ENCODE measurements at regions not wholly inside any gene's neighbourhood (a gene's known extent, or its start where the extent isn't known, plus 50 kb on each side); places are given as distances from the start of the nearest gene placed in this dataset.
"Not testable (repeated sequence)": the region's sequence is repeated elsewhere in the genome, so short reads cannot be mapped to it uniquely, and the experiment has no call there.

DNA sequence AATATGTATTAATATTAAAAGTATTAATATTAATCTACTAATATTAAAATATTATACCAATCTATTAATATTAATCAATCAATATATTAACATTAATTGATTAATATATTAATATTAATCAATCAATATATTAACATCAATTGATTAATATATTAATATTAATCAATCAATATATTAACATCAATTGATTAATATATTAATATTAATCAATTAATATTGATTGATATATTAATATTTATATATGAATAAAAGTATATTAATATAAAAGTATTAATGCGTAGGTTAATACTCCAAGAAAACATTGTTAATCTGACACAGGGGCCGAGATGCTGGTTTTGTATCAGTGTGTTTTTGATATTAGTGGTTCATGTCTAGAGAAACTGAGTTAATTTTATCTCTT is 1430.1 kb upstream of the SEL1L start:
- Histone ChIP-seq H3K27ac (ENCODE audit: low read depth, low read length) (no peak overlapping the region), H3K27me3 (ENCODE audit: control insufficient read depth, insufficient read depth, low read length) (no peaks in the 10 kb centered on the region), H3K9me3 (ENCODE audit: control insufficient read depth, insufficient read depth, low read length) (no peaks in the 10 kb centered on the region), H3K4me3 (ENCODE audit: low read depth, low read length) (no peak overlapping the region)
- ChIA-PET CTCF (no interaction called here), POLR2A (no interaction called here)
- TF ChIP-seq, protein P1, sequence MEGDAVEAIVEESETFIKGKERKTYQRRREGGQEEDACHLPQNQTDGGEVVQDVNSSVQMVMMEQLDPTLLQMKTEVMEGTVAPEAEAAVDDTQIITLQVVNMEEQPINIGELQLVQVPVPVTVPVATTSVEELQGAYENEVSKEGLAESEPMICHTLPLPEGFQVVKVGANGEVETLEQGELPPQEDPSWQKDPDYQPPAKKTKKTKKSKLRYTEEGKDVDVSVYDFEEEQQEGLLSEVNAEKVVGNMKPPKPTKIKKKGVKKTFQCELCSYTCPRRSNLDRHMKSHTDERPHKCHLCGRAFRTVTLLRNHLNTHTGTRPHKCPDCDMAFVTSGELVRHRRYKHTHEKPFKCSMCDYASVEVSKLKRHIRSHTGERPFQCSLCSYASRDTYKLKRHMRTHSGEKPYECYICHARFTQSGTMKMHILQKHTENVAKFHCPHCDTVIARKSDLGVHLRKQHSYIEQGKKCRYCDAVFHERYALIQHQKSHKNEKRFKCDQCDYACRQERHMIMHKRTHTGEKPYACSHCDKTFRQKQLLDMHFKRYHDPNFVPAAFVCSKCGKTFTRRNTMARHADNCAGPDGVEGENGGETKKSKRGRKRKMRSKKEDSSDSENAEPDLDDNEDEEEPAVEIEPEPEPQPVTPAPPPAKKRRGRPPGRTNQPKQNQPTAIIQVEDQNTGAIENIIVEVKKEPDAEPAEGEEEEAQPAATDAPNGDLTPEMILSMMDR (IDR thresholded peaks at IDR 0.05; ENCODE audit: low read depth, low read length), result no peak
- DNase-seq (ENCODE audit: low read depth, low spot score), result no peak

DNA sequence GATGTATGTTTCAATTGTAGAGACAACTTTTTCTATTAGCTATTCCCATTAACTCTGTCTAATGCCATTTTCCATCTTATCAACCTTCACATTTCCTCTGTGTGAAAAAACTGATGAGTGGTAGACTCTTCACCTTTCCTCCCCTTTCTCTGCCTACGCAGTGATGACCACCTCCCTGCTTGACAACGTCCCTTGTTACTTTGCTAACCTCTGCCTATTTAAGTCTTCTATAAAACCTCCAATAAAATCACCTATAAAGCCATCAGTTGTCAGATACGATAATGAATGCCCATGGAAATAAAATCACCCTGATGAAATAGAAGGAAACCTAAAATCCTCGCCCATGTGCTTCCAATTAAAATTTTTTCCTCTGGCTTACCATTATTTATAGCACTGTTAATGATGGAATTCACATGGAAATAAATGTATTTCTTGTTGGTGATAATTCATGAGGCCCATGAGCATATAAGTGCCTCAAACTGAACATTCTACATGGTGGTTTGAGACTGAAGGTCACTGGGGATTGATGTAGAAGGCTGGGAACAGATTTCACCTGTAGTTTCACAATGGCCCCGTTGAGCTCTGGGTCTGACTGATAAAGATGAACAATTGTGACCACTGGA is 1454.0 kb upstream of the SEL1L start:
- H3K27me3 ChIP-seq (ENCODE audit: control insufficient read depth, insufficient read depth, low read length), result no peaks in the 10 kb centered on the region
- H3K9me3 ChIP-seq (ENCODE audit: control insufficient read depth, insufficient read depth, low read length), result no peaks in the 10 kb centered on the region
- TF ChIP-seq, protein P1 (IDR thresholded peaks at IDR 0.05; ENCODE audit: low read depth, low read length), result no peak
- no peak overlapping the region for H3K27ac ChIP-seq (ENCODE audit: low read depth, low read length)
- DNase-seq (ENCODE audit: low read depth, low spot score), result no peak
- ChIA-PET CTCF (no interaction called here), POLR2A (no interaction called here)
- H3K4me3 ChIP-seq (ENCODE audit: low read depth, low read length), result no peak overlapping the region

DNA sequence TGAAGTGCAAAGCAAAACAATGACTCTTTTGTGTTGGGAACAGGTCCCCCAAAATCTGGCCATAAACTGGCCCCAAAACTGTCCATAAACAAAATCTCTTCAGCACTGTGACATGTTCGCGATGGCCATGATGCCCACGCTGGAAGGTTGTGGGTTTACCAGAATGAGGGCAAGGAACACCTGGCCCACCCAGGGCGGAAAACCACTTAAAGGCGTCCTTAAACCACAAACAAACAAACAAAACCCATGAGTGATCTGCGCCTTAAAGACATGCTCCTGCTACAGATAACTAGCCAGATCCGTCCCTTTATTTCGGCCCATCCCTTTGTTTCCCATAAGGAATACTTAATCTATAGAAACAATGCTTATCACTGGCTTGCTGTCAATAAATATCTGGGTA is 1460.9 kb upstream of the SEL1L start:
- H3K9me3 ChIP-seq (ENCODE audit: control insufficient read depth, insufficient read depth, low read length); H3K4me3 ChIP-seq (ENCODE audit: low read depth, low read length); CTCF ChIA-PET; DNase-seq (ENCODE audit: low read depth, low spot score); H3K27ac ChIP-seq (ENCODE audit: low read depth, low read length); POLR2A ChIA-PET; H3K27me3 ChIP-seq (ENCODE audit: control insufficient read depth, insufficient read depth, low read length): not testable (repeated sequence)

DNA sequence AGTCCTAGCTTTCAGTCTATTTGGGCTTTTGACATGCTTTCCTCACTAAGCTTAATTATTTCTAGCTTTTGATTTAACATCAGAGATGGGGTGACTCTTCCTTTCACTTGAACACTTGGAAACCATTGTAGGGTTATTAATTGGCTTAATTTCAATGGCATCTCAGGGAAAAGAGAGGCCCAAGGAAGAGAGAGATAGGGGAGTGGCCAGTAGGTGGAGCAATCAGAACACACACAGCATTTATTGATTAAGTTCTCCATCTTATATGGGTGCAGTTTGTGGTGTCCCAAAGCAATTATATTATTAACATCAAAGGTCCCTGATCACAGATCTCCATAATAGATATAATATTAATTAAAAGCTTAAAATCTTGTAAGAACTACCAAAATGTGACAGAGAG is 1466.1 kb upstream of the SEL1L start:
- H3K9me3 ChIP-seq (ENCODE audit: control insufficient read depth, insufficient read depth, low read length), result no peaks in the 10 kb centered on the region
- no peaks in the 10 kb centered on the region for H3K27me3 ChIP-seq (ENCODE audit: control insufficient read depth, insufficient read depth, low read length)
- peak; percentile 10 for DNase-seq (ENCODE audit: low read depth, low spot score)
- no peak overlapping the region for H3K27ac ChIP-seq (ENCODE audit: low read depth, low read length)
- no peak overlapping the region for H3K4me3 ChIP-seq (ENCODE audit: low read depth, low read length)
- CTCF ChIA-PET, result interaction anchor here (0.6 to 1.5 kb wide), 20 partner anchors 10 to 1953 kb away, joined by 3 to 14 read pairs (median 3); no protein-coding TSS in a partner anchor
- TF ChIP-seq, protein P1 (IDR thresholded peaks at IDR 0.05; ENCODE audit: low read depth, low read length), result peak; percentile 69
- POLR2A ChIA-PET, result no interaction called here

DNA sequence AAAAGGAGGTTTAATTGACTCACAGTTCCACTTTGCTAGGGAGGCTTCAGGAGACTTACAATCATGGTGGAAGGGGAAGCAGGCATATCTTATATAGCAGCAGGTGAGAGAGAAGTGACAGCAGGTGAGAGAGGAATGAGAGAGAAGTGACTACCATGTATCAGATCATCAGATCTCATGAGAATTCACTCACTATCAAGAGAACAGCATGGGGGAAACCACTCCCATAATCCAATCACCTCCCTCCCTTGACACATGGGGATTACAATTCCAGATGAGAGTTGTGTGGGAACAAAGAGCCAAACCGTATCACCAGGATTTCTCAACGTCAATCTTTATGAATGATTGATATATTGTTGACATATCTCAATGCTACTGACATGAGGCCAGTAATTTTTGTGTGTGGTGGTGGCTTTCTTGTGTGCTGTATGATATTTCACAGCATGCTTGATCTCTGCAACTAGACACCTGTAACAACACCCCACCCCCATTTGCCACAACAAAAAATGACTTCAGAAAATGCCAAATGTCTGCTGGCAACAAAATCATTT is 1470.9 kb upstream of the SEL1L start:
- no peaks in the 10 kb centered on the region for H3K27me3 ChIP-seq (ENCODE audit: control insufficient read depth, insufficient read depth, low read length)
- CTCF ChIA-PET, result no interaction called here
- DNase-seq (ENCODE audit: low read depth, low spot score), result no peak
- POLR2A ChIA-PET, result no interaction called here
- no peak overlapping the region for H3K27ac ChIP-seq (ENCODE audit: low read depth, low read length)
- TF ChIP-seq, protein P1 (IDR thresholded peaks at IDR 0.05; ENCODE audit: low read depth, low read length), result no peak
- no peak overlapping the region for H3K4me3 ChIP-seq (ENCODE audit: low read depth, low read length)
- no peaks in the 10 kb centered on the region for H3K9me3 ChIP-seq (ENCODE audit: control insufficient read depth, insufficient read depth, low read length)
